ENCODE measurements at regions not wholly inside any gene's neighbourhood (a gene's known extent, or its start where the extent isn't known, plus 50 kb on each side); places are given as distances from the start of the nearest gene placed in this dataset.

DNA sequence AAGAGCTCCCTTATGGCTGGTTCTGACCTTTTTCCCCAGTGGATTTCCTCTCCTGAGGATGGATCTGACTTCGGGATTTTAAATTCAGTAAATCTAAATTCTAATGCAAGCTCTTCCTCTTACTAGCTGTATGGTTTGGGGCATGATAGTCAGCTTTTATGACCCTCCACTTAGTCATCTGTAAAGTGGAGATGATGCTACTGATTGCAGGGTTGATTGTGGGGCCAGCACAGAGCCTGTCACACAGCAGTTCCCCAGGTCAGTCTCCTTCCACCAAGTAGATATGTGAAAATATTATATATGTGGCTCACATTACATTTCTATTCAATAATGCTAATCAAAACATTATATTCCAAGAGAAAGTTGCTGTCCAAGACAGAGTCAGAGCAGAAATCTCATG is 141.3 kb upstream of the UBE2E1 start:
- no peak for FAIRE-seq
- peak; percentile 54 for DNase-seq (ENCODE audit: low spot score)

DNA sequence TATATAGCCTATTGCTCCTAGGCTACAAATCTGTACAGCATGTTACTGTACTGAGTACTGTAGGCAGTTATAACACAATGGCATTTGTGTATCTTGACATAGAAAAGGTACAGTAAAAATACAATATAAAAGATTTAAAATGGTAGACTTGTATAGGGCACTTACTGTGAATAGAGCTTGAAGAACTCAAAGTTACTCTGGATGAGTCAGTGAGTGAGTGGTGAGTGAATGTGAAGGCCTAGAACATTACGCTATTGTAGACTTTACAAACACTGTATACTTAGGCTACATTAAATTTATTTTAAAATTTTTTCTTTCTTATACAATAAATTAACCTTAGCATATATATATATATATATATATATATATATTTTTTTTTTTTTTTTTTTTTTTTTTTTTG is 140.0 kb upstream of the UBE2E1 start:
- DNase-seq (ENCODE audit: low spot score), result no peak
- no peak for FAIRE-seq

DNA sequence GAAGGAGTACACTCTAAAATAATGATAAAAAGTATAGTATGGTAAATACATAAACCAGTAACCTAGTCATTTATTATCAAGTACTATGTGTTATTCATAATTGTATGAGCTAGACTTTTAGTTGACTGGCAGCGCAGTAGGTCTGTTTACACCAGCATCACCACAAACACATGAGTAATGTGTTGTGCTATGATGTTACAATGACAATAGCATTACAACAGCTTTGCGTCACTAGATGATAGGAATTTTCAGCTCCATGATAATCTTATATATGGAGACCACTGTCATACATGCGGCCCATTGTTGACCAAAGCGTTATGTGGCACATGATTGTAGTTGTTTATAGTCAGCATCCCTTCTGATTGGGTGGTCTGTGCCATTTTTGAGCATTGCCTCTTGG is 138.9 kb upstream of the UBE2E1 start:
- no peak for DNase-seq (ENCODE audit: low spot score)
- no peak for FAIRE-seq

DNA sequence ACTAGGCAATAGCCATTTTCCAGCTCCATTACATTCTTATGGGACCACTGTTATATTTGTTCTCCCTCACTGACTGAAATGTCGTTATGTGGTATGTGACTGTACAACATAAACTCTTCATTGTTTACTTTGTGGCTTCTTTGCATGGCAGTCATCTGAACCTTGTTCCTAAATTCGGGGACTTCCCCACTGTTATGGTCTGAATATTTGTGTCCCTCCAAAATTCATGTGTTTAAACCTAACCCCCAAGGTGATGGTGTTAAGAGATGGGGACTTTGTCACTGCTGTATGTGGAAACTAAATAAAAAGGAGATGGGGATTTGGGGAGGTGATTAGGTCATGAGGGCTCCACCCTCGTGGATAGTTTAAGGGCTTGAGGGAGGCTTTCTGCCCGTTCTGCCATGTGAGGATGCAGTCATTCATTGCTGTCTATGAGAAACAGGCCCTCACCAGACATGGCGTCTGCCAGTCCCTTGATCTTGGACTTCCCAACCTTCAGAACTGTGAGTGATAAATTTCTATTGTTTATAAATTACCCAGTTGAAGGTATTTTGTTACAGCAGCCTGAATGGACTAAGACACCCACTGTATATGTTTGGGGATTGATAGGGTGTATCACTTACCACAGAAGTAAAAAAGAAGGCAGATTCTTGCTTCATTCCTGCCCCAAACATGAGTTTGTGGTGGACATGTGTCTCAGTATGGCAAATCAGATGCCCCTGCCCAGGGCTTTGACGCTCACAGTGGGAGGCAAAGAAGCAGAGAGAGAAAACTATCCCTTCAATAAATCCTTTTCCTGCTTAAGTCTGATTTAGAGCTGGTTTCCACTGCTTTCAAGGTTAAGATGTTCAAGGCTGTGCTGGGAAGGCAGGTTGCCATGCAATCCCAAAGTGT is 138.0 kb upstream of the UBE2E1 start:
- DNase-seq (ENCODE audit: low spot score), result peak; percentile 72
- no peak for FAIRE-seq

DNA sequence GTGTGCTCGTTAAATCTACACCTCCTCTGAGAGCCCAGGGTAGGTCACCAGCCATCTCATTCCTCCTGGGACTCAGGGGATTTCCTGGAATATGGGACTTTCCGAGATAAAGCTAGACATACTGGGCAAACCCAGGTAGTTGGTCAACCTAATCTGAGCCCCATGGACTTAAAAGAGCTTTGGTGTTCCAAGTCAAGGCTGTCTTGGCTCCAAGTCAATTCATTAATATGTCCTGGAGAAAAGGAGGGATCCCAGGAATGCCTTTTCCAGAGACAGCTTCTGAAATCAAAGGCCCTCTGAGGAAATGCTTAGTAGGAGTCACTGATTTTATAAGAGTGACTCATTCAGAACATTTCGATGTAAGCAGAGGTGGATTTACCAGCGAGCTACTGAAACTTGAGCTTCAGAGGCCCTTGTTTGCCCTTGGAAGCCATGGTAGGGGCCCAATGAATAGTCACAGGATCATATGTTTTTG is 137.3 kb upstream of the UBE2E1 start:
- FAIRE-seq (peak; percentile 90), DNase-seq (ENCODE audit: low spot score) (peak; percentile 90)

DNA sequence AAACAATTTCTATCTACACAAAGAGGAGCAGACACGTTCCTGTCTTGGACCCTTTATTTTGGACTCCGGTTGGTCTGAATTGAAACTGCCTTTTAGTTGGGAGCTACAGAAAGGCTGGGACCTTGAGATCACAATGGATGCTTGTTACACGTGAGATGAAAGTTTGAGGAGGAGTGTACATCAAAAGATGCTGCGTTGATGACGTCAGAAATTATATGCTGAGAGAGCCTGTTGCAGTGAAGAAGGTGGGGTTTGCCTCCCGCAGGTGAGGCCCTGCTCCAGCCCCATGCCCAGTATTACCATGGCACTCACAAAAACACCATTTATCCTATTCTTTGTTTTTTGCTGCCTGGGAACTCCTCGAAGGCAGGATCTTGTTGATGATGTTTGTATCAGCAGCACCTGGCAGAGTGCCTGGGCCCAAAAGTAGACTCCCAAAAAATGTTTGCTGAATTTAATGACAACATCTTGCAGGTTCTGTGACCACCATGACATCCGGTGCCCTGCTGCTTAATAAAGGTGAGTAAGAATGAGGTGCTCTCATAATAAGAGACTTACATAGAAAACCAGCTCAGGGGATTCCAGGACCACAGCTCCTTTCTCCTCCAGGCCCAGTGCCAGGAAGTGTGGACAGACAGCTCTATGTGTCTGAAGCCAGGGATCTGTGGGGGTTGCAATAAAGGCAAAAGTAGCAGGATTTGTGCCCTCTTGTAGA is 136.1 kb upstream of the UBE2E1 start:
- FAIRE-seq (no peak), DNase-seq (ENCODE audit: low spot score) (peak; percentile 50)

DNA sequence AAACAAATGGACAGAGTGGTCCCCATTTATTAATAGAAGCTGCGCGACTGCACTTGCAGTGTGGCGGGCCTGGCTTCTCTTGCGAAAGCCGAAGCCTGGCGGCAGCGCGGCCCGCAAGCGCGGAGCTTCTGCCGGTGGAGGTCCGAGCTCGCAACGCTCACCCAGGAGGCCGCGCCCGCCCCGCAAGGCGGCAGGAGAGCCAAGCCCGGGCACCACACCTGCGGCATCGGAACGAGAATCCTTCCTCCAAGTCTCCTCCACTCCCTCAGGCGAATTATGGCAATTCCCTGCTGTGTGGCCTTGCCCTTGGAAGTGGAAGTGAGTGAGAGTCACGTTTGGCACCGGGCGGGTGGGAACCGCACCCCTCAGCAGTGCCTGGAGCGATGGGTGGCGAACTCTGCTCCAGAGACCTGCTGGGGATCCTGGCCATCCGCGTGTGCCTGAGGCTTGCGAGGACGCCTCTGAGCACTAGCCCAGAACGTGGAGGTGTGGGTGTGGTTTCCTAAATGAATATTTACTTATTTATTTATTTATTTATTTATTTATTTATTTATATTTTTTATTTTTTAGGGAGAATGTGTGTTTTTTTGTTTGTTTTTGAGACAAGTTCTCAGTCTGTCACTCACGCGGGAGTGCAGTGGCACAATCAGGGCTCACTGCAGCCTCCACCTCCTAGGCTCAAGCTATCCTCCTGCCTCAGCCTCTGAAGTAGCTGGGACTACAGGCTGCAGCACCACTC is 133.7 kb upstream of the UBE2E1 start:
- no peak for FAIRE-seq
- DNase-seq (ENCODE audit: low spot score), result no peak

DNA sequence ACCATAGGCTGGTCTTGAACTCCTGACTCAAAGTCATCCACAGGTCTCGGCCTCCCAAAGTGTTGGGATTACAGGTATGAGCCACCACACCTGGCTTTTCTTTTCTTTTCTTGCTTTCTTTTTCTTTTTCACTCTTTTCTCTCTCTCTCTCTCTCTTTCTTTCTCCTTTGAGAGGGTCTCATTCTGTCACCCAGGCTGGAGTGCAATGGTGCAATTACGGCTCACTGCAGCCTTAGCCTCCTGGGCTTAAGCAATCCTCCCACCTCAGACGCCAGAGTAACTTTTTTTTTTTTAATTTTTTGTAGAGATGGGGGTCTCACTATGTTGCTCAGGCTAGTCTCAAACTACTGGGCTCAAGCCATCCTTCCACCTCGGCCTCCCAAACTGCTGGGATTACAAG is 133.1 kb upstream of the UBE2E1 start:
- no peak for DNase-seq (ENCODE audit: low spot score)
- no peak for FAIRE-seq

DNA sequence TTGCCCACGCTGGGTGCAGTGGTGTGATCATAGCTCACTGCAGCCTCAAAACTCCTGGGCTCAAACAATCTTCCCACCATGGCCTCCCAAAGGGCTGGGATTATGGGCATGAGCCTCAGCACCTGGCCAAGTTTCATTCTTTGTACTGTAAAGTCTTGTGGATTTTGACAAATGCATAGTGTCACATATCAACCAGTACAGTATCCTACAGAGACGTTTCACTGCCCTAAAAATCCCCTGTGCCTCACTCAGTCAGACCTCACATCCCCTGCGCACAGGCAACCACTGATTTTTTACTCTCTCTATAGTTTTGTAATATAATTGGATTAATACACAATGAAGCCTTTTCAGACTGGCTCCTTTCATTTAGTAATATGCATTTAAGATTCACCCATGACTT is 130.7 kb upstream of the UBE2E1 start:
- FAIRE-seq (no peak), DNase-seq (ENCODE audit: low spot score) (no peak)

DNA sequence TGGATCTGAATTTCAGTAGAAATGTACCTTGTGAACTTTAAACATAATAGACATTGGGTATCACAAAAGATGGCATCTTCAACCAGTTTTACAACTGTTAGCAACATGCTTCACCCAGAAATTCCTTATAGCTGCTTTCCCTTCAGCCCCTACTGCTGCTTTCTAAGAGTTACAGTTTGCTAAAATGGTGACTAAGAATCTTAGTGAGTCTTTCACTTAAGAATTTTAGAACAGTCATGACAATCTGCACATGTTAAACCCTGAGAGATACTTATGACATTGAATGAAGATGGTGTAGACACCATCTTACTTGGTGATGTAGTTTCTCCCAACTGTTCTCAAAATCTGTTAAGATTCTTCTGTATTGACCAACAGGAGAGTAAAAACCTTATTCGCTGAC is 129.7 kb upstream of the UBE2E1 start:
- DNase-seq (ENCODE audit: low spot score) (peak; percentile 7), FAIRE-seq (no peak)

DNA sequence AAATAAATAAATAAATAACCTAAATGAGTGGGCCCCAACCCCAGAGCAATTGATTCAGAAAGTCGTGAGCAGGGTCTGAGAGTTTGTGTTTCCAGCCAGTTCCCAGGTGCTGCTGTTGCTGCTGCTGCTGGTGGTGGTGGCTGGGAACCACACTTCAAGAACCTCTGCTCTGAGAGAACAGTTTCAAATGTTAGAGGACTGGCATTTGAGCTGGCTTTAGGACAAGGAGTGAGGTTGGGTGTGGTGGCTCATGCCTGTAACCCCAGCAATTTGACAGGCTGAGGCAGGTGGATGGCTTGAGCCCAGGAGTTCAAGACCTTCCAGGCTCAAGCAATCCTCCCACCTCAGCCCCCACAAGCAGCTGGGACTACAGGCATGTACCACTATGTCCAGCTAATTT is 123.1 kb upstream of the UBE2E1 start:
- no peak for FAIRE-seq

DNA sequence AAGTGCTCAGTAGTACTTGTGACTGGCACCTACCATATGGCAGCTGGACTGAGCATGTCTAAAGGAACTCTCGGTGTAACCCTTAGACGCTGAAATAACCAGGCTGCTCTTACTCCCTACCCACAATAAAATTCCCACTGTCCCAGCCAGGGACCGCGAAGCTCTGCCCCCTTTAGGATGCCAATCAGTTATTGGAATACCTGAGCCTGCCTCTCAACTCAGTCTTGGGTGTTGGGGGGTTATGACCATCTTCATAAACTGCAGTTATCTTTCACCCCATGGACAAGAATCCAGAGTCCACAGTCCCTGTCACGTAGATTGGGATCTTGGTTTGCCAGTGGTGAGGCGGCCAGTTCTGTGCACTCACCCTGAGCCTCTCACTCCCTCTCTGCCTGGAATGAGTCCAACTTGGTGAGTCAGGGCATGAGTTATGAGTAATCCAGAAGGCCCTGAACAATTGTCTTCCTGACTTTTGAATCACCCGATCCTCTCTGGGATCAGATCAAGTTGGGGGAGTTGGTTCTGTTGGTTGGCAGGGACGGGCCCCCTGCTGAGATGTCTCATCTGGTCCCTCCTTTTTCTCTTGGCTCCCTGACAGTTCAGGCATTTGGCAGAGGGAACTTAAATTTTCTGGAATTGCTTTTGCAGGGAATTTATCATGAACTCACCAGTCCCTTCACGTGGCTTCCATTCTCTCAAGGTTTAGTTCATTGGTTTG is 120.1 kb upstream of the UBE2E1 start:
- DNase-seq (ENCODE audit: low spot score) (peak; percentile 99), FAIRE-seq (peak; percentile 98)

More for the DNA sequence above, 123.1 kb upstream of the UBE2E1 start:
- no peak for DNase-seq (ENCODE audit: low spot score)

DNA sequence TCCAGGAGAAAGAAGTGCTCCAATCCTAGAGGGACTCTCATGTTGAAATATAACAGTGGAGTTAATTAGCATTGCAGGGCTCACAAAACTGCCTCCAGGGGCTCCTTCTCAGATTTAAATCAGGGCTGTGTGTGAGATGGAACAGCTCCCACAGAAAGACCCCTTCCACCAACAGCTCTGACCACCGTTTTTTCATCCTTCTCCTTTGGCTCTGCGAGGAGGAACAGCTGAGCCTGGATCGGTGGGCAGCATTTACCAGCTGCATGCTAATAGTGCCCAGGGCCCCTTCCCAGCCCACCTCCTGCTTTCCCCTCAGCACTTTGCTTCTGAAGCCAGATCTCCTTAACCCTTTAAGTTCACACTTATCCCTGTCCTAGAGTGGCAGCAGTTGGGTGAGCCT is 119.2 kb upstream of the UBE2E1 start:
- FAIRE-seq (no peak), DNase-seq (ENCODE audit: low spot score) (no peak)

DNA sequence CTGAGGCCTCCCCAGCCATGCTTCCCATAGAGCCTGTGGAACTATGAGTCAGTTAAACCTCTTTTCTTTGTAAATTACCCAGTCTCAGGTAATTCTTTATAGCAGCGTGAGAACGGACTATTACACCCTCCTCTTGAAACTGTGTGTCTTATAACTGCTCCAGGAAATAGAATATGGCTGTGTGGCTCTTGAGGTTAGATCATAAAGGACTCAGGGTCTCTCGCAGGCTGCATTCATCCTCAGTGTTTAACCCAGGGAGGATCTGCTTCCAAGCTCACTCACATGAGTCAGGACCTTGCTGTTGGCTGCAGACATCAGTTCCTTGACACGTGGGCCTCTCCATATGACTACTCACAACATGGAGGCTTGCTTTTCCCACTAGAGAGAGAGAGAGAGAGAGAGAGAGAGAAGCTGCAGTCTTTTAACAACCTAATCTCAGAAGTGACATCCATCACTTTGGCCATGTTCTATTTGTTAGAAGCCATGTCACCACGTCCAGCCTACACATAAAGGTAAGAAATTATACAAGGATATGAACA is 114.3 kb upstream of the UBE2E1 start:
- no peak for FAIRE-seq
- DNase-seq (ENCODE audit: low spot score), result no peak

DNA sequence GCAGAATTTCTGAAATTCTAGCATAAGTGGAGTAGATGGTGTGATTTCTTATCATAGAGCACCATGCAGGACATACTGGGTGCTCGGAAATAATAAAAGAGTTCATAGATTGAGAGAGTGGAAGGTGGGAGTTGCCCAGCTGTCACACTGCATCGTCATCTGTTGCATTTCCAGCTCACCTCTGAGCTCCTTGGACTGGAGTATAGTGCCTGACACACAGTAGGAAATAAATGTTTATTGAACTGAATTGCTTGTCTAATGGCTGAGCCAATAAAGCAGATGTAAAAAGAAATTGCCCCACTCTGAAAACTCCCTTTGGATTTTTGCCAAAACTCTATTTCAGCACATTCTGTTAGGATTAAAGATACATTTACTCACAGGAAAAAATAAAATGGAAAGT is 108.9 kb upstream of the UBE2E1 start:
- FAIRE-seq (no peak), DNase-seq (ENCODE audit: low spot score) (no peak)

DNA sequence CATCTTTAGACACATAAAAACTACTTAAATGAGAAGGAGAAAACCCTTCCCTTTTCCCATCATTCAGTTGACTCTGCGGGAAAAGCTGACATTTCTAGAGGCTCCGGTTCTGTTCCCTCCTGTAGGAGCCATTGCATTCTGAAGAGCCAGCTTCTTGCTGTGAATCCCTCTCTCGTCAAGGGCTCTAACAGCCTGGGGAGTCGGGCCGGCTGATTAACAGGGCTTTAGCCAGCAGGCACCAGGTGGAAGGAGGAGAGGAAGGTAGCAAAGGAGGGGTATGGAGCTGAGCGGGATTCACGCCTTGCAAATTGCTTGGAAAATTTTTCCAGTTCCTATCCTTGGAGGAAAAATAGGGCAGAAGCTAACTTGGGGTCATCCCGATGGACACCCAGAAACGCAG is 108.3 kb upstream of the UBE2E1 start:
- DNase-seq (ENCODE audit: low spot score) (no peak), FAIRE-seq (no peak)

DNA sequence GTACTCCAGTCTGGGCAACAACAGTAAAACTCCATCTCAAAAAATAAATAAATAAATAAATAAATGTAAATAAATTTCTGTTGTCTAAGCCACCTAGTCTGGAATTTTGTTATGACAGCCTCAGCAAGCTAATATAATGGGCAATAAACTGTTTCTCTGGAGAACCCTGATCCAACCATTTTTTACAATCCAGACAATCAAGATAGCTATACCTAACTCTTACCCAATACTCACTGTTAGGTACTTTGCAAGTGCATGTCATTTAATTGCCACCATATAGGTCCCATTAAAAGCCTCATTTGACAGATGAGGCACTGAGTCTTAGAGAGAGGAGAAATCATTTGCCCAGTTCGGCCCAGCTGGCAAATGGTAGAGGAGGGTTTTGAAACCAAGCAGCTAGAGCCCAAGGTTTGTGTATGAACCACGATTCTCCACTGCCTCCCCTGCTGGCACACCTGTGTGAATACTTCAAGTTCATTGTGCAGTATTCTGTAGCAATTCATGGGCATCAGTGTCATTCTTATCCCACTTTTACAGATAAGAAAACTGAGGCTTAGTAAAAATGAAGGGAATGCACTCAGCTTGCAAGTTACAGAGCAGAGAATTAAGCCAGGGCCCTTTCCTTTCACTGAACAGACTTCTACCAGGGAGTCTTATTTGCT is 107.0 kb upstream of the UBE2E1 start:
- FAIRE-seq, result no peak
- no peak for DNase-seq (ENCODE audit: low spot score)

DNA sequence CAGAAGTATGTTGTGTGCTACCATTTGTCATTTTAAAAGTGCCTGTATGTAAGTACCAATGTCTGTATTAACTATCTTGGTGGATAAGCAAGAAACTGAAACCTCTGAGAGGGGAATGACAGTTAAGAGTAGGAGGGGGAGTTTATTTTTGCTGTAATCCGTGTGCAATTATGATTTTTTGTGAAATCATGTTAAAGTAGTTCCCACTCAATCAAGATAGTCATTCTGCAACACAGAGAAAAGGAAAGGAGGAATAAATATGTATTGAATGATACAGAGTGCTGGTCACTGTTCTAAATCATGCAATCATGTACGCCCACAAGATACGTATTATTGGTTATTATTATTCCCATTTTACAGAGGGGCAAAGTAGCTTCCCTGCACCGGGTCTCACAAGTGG is 105.1 kb upstream of the UBE2E1 start:
- DNase-seq (ENCODE audit: low spot score) (no peak), FAIRE-seq (no peak)

DNA sequence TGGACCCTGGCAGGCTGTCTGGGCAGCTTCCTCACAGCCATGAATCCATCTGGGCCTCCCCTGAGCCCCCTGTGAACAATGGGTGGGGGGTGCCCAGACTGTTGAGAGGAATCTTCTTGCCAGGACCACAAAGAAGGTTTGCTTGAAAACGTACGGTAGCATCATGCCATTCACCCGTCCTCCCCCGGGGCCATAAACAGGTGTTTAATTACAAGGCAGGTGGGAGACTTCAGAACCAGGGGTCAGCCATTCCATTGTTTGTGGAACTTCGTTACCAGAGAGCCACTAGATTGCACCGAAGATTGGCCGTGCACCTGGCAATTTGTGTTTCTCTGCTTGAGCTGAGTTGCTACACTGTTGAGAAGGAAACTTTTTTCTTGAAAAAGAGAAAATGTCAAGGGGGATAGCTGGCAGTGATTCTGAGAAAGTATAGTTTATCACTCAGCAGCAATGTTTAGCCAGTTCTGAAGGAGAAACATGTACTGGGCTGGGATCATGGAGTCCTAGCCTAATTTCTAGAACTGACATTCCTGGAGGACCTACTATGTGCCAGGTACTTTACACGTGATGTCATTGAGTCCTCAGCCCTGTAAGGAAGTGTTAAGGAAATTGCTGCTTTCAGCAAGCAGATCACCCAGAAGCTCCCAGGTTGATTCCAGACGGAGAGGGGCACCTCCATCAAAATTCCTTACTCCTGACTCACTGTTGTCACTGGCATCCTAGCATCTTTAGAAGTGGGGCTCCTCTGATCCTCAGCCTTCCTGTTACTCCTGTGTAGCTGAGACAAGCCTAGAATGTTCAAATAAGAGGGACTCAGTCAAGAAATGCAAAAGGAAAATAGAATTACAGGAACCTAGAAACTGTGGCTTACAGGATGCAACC is 103.8 kb upstream of the UBE2E1 start:
- FAIRE-seq, result no peak
- peak; percentile 46 for DNase-seq (ENCODE audit: low spot score)

DNA sequence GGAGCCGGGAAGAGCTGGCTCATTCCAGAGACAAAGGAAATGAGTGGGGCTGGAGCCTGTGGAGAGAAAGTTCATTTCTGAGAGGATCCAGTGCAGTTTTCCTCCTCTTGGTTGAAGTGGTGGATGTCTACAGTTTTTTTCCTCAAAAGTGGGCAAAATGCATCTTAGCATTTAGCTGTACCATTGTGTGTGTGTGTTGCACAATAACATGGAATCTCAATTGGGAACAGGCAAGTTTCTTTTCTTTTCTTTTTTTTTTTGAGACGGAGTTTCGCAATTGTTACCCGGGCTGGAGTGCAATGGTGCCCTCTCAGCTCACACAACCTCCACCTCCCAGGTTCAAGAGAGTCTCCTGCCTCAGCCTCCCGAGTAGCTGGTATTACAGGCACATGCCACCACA is 101.5 kb upstream of the UBE2E1 start:
- DNase-seq (ENCODE audit: low spot score) (no peak), FAIRE-seq (no peak)
